Fibroblast of gingiva (primary cell): ENCODE measurements at regions not wholly inside any gene's neighbourhood (a gene's known extent, or its start where the extent isn't known, plus 50 kb on each side); places are given as distances from the start of the nearest gene placed in this dataset.

Experiments
- DNase-seq: peaks from one replicate; pipeline ENCODE4 v3.0.0-alpha.2; 2011; ENCODE audit warnings: low read depth

GRCh38 chr2:120866071-120866470 is 130.4 kb downstream of the GLI2 start:
- no peak for DNase-seq

- DNase-seq = no peak
These were observed 130.9 kb downstream of the GLI2 start for GRCh38 chr2:120866483-120867140.

- DNase-seq = peak; percentile 75
These were observed 131.9 kb downstream of the GLI2 start for GRCh38 chr2:120867290-120868241.

GRCh38 chr2:120868366-120868765 is 132.7 kb downstream of the GLI2 start:
- DNase-seq = no peak

- DNase-seq = no peak
These were observed 133.5 kb downstream of the GLI2 start for GRCh38 chr2:120869036-120869729.

- DNase-seq = no peak
These were observed 134.2 kb downstream of the GLI2 start for GRCh38 chr2:120869730-120870466.

- no peak for DNase-seq
These were observed 134.8 kb downstream of the GLI2 start for GRCh38 chr2:120870467-120870788.

GRCh38 chr2:120871016-120871635 is 135.5 kb downstream of the GLI2 start:
- no peak for DNase-seq

- no peak for DNase-seq
These were observed 136.4 kb downstream of the GLI2 start for GRCh38 chr2:120871881-120872620.

- no peak for DNase-seq
These were observed 138.6 kb downstream of the GLI2 start for GRCh38 chr2:120873958-120874887.

GRCh38 chr2:120874888-120875275 is 139.2 kb downstream of the GLI2 start:
- DNase-seq = no peak

- DNase-seq = no peak
These were observed 139.8 kb downstream of the GLI2 start for GRCh38 chr2:120875431-120875830.

GRCh38 chr2:120876526-120877280 is 141.0 kb downstream of the GLI2 start:
- no peak for DNase-seq

- no peak for DNase-seq
These were observed 141.7 kb downstream of the GLI2 start for GRCh38 chr2:120877409-120877808.

GRCh38 chr2:120878970-120879369 is 143.3 kb downstream of the GLI2 start:
- DNase-seq = no peak

GRCh38 chr2:120879431-120880295 is 144.0 kb downstream of the GLI2 start:
- no peak for DNase-seq

- DNase-seq = no peak
These were observed 144.7 kb downstream of the GLI2 start for GRCh38 chr2:120880381-120880780.
